Anterior cingulate cortex (tissue), 58 donors: ENCODE measurements at regions not wholly inside any gene's neighbourhood (a gene's known extent, or its start where the extent isn't known, plus 50 kb on each side); places are given as distances from the start of the nearest gene placed in this dataset.

Source experiments
- DNase-seq, 58 donors: peaks; one replicate each; lab custom pipeline; 2025; lab: John Stamatoyannopoulos, UW

DNA sequence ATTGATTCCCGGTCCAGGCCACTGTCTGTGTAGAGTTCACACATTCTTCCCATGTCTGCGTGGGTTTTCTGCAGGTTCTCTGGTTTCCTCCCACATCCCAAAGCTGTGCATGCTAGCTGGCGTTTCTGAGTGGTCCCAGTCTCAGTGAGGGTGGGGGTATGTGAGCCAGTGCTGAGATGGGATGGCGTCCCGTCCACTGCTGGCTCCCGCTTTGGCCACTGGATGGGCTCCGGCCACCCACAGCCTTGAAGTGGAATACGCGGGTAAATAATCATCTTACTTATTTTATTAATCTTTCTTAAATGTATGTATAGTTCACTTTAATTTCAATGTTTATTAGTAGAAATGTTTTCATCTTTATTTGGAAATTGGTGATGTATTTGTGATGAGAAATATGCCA is 343.5 kb upstream of the MANEA start:
- DNase-seq = no peak

DNA sequence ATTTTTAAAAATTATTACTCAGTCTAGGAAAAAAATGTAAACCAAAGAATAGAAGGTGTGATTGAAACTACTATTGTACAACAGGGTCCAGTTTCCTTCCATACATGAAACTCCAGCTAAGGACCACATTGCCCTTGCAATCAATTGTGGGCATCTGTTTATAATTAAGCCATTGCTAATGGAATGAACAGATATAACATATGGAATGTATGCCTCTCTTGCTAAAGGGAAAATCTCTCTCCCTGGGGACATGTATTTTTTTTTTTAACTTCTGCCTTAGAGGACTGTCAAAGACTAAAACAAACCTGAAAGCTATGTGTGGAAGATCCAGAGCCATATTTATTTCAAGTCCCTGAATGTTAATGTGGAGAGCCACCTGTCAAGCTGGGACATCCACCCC is 336.8 kb upstream of the MANEA start:
- DNase-seq = no peak

GRCh38 chr6:95242560-95242959 is 334.8 kb upstream of the MANEA start:
- DNase-seq = no peak

DNA sequence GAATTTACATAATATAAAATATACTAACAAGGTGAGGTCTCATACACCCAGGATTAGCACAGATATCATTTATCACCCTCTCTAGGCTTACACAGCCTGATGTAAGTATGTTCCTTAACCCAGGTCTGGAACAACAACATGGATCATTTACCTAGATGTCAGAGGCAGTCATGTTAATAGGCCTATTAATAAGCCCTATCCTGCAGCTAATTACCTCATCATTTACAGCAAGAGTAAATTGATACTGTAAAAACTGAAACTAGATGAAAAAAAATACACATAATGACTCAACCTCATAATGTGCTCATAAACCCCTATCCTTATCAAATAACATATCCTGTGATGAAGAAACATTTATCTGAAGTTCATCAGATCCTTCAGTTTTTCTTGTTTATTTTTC is 334.3 kb upstream of the MANEA start:
- DNase-seq = no peak

DNA sequence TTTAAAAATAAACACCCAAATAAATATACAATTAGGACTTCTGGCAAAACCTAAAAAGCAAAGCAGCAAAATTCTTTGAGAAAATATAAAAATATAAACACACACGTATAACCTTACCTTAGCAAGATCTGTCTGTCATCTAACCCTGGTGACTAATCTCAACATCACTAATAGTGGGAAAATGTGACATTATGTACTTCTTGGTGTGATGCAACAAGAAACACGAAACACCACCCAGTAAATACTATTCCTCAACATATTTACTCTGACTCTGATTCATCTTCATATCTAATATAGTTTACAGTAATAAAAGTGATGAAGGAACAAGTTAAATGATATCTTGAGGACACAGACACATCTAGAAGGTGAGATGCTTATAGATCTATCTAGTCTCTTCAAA is 332.6 kb upstream of the MANEA start:
- DNase-seq = no peak

DNA sequence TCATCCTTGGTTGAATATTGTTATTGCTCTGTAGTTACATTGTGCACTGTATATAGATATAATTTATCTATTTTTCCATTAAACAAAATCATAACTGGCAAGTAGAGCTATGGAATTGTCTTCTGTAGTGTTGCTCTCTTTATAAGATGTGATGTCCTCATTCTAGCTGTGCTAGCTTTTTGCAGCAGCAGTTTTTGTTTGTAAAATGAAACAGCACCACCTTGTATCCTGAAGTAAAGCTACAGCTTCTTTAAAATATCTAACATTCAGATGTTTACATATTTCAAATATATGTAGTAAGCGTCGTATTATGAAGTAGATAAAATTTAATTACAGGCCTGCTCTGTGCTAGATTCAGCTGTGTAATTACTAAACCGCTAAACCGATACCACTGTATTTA is 328.8 kb upstream of the MANEA start:
- DNase-seq = no peak

GRCh38 chr6:95249175-95249574 is 328.2 kb upstream of the MANEA start:
- DNase-seq = no peak

- DNase-seq = no peak
These were observed 327.7 kb upstream of the MANEA start for GRCh38 chr6:95249661-95250060.

DNA sequence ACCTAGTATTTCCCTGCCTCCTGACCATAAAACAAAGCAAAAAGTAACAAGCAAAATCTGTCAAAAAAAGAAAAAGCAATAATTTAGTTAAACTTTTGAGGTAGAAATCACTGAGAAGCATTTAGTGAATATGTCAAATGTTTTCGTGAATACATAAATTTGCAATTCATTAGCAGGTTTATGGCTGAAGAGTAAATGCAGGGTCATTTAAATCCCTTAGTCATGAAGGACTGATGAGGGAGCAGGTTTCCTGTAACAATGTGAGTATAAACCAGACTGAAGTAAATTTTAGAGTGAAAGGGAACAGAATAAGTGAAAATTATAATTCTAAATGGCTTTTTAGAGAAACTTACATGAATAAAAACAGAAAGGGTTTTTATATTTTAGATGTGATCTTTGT is 313.5 kb upstream of the MANEA start:
- no peak for DNase-seq

GRCh38 chr6:95266537-95267258 is 310.6 kb upstream of the MANEA start:
- no peak for DNase-seq

- peak in 1 of 58 donors; percentile 4 for DNase-seq
These were observed 302.6 kb upstream of the MANEA start for GRCh38 chr6:95274686-95275235.

DNA sequence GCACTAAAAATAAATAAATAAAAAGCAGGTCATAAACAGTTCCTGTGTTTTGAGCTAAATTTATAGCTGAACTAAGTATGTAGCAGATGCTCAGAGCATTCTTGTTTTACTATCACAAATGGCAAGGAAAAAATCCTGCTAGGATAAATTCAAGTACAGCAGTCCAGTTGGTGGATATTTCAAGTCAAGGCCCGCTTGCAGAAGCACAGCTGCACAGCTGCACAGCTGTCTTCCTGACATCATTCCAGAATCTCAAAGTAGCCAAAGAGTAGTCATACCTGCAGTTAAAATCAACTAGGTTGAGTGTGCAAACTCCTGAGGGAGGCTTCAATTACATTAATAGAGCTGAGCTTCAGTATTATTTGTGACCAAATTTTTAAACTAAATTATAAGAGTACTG is 297.7 kb upstream of the MANEA start:
- DNase-seq = no peak

DNA sequence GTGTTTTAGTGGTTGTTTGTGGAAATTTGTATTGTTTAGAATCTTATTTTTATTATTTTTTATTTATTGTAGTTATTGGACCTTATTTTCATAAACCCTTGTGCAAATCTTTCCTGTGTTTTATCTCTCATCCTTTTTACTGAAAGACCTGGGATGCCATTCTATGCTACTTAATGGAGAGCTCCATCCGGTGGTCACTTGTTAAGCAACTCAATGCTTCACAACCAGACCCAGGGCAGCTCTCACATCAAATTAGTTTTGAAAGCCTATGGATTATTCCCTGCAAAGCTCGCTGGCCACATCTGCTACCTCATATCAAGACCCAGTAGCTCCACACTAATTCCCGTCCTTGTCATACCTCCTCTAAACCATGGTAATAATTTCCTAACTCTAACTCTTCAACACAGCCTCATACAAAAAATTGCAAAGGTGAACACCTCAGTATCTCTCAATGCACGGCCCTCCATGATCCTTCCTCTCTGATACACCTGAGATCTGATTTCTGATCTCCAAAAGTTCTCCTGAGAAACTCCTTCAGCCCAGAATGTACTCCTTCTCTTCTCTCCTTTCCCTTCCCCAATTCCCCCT is 296.6 kb upstream of the MANEA start:
- DNase-seq = peak in 3 of 58 donors; percentile 1 to 3 (median 2)

DNA sequence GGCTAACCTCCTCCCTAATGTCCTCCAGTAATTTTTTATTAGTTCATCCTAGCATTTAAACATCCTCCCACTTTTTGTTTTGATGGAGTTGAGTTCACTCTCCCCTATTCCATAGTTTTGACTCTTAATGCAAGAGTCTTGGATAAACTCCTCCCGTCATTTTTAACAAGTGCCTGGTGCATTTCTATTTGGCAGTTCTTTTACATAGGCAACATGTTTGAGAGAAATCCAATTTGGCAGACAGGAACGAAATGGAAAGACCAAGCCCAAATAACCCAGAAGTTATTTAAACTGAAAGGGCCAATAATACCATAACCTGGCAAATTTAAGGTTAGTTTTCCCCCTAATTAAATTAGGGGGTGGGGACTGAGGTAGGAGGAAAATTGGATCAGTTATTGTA is 291.5 kb upstream of the MANEA start:
- DNase-seq = no peak

DNA sequence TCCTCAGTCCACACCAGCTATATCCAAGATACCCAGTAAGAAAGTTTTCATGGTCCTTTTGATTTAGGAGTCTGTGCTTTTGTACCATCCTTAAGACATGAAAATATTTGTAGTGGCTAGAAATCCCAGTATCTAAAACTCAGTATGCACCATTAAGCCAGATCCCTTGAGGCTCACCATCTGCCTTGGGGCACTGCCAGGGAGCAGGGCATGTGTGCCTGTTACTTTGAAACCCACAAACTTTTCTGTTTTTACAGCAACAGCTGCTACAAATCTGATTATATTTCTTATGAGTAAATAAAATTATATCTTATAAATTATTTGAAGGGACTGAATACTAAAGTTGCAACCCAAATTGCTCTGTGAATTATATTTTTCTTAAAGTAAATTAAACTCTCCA is 290.5 kb upstream of the MANEA start:
- DNase-seq = no peak

GRCh38 chr6:95288251-95288650 is 289.1 kb upstream of the MANEA start:
- DNase-seq = no peak

DNA sequence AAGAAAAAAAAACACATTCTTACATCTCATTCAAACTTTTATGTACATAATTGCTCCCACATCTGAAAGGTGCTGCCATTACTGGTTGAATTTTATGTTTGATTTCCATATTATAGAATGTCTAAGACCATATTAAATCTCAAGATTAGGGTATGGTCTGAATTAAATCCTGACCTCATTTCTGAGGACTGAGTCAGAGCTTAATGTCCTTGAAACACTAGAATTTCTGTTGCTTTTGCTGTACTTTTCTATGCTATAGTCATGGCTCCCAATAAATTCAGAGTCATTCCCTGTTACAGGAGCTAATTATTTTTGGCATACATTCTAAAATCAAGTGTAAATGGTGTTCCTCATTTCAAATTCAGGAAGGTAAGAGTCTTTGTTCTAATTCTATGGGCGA is 285.3 kb upstream of the MANEA start:
- no peak for DNase-seq

DNA sequence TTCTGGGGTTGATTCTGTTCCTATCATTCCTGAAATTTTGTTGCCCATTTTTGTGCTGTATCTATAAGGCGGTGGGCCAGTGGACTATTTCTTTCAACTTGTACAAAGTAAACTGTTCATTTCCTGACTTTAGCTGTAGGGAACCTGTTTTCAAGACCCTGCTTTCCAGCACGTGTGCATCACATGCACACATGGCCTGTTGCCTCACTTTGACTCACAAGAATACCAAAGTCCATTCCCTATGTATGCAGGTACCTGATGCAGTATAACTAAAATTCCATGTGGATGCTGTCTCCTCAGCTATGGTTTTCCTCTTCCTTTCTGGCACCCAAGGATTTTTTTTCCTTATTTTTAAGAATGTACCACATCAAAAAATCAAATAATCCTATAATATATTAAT is 284.1 kb upstream of the MANEA start:
- no peak for DNase-seq

DNA sequence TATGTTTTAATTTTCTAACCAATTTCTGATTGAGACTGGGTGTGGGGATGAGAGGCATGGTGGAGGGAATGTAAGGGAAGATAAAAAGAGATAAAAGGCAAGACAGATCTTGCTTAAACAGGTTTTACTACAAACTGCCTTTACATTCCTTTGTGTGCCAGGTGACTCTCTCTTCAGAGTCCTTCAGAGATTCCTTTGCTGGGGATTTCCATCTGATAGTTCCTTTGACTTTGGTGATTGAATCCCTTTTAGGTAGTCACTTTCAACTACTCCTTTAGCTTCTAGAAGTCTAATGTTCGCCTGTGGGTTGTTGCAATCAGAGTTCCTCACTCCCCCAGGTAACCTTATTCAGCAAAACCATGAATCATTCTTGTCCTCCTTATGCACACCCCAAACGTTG is 283.3 kb upstream of the MANEA start:
- DNase-seq = no peak

GRCh38 chr6:95309545-95309944 is 267.8 kb upstream of the MANEA start:
- DNase-seq = no peak

- no peak for DNase-seq
These were observed 259.2 kb upstream of the MANEA start for GRCh38 chr6:95318137-95318536.

- DNase-seq = peak in 2 of 58 donors; percentile 2 to 14
These were observed 256.2 kb upstream of the MANEA start for GRCh38 chr6:95321126-95321525.
